Nephron (organoid): ENCODE measurements at regions not wholly inside any gene's neighbourhood (a gene's known extent, or its start where the extent isn't known, plus 50 kb on each side); places are given as distances from the start of the nearest gene placed in this dataset.
A peak's percentile ranks its signal among the peaks of the same experiment; 100 is the strongest.

Experiments used
- H3K27ac Mint-ChIP-seq, 3 experiments: 2 replicates each; pipeline ENCODE4 v1.8.0; 2020; ENCODE audit warnings: mixed read lengths in 3 of 3, mild to moderate bottlenecking in 2 of 3, moderate library complexity in 1 of 3
- H3K27me3 Mint-ChIP-seq: 2 replicates; pipeline ENCODE4 v1.8.0; 2021; ENCODE audit warnings: low read depth, mild to moderate bottlenecking, moderate library complexity, mixed read lengths
- H3K36me3 Mint-ChIP-seq: 2 replicates; pipeline ENCODE4 v1.8.0; 2020; ENCODE audit warnings: low read depth, mixed read lengths
- H3K4me1 Mint-ChIP-seq: 2 replicates; pipeline ENCODE4 v1.8.0; 2020; ENCODE audit warnings: mixed read lengths
- H3K4me3 Mint-ChIP-seq, 3 experiments: 2 replicates each; pipeline ENCODE4 v1.8.0; 2020; ENCODE audit warnings: mild to moderate bottlenecking in 3 of 3, mixed read lengths in 3 of 3, moderate library complexity in 2 of 3
- H3K9me3 Mint-ChIP-seq: 2 replicates; pipeline ENCODE4 v1.8.0; 2020; ENCODE audit warnings: mixed read lengths
- TF ChIP-seq, protein P1 (sequence below), 3 experiments: fragments of 200-600 bp; sonication (generic); IDR thresholded peaks; one replicate each; pipeline ENCODE4 v1.5.0; 2021; ENCODE audit warnings: antibody characterized with exemption in 3 of 3; ENCODE audit not compliant: unreplicated experiment in 3 of 3

DNA sequence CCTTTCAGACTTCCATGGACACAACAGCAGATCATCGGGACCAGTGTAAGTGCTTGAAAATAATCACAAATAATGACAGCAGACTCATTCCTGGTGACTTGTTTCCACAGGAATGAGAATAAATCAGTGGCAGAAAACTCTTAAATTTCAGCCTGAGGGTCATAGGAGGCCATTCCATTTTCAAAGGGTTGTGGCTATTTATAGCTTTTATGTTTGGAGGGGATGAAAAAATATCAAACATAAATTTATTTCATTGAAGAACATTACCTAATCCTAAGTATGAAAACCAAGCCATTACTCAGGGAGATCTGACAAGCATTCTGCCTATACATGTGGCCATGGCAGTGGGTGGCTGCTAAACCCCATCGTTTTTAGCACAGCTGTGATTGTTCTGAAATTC is 173.6 kb upstream of the CNR1 start:
- Mint-ChIP-seq H3K36me3 (no peaks in the 10 kb centered on the region), H3K4me1 (no peaks in the 10 kb centered on the region), H3K4me3 (no peak overlapping the region), H3K27ac (peak overlapping the region in 1 of 3 experiments; percentile 24), H3K9me3 (peaks cover 10% of the 10 kb centered on the region), H3K27me3 (no peaks in the 10 kb centered on the region)
- TF ChIP-seq, protein P1, sequence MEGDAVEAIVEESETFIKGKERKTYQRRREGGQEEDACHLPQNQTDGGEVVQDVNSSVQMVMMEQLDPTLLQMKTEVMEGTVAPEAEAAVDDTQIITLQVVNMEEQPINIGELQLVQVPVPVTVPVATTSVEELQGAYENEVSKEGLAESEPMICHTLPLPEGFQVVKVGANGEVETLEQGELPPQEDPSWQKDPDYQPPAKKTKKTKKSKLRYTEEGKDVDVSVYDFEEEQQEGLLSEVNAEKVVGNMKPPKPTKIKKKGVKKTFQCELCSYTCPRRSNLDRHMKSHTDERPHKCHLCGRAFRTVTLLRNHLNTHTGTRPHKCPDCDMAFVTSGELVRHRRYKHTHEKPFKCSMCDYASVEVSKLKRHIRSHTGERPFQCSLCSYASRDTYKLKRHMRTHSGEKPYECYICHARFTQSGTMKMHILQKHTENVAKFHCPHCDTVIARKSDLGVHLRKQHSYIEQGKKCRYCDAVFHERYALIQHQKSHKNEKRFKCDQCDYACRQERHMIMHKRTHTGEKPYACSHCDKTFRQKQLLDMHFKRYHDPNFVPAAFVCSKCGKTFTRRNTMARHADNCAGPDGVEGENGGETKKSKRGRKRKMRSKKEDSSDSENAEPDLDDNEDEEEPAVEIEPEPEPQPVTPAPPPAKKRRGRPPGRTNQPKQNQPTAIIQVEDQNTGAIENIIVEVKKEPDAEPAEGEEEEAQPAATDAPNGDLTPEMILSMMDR (IDR thresholded peaks at IDR 0.05; ENCODE audit: unreplicated experiment in 3 of 3), result no peak

DNA sequence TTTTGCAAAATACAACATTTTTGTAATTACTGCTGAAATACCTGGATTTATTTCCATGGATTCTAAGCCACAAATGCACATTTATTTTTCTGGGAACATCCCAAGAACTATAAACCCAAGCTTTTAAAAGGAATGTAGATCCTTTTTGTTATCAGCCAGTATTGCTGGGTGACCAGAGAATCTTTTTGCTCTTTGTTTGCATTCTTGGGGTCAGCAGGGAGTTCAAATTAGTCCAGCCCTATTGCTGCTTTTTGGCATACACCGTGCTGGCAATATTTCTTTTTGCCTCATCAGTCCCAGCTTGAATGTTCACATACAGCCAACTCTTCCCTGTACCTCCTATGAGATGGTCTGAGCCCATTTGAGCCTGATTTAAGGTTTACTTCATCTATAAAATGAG is 155.2 kb upstream of the CNR1 start:
- Mint-ChIP-seq H3K27me3 (peaks cover 3% of the 10 kb centered on the region), H3K4me3 (no peak overlapping the region), H3K36me3 (no peaks in the 10 kb centered on the region), H3K4me1 (no peaks in the 10 kb centered on the region), H3K27ac (no peak overlapping the region), H3K9me3 (no peaks in the 10 kb centered on the region)
- TF ChIP-seq, protein P1 (IDR thresholded peaks at IDR 0.05; ENCODE audit: unreplicated experiment in 3 of 3), result no peak

- no peak overlapping the region for H3K4me3 Mint-ChIP-seq
- H3K36me3 Mint-ChIP-seq, result no peaks in the 10 kb centered on the region
- no peaks in the 10 kb centered on the region for H3K4me1 Mint-ChIP-seq
- no peaks in the 10 kb centered on the region for H3K9me3 Mint-ChIP-seq
- no peak overlapping the region for H3K27ac Mint-ChIP-seq
- no peaks in the 10 kb centered on the region for H3K27me3 Mint-ChIP-seq
- TF ChIP-seq, protein P1 (IDR thresholded peaks at IDR 0.05; ENCODE audit: unreplicated experiment in 3 of 3), result no peak
Observed at GRCh38 chr6:88311561-88311960, 145.4 kb upstream of the CNR1 start.

GRCh38 chr6:88304520-88304919 is 138.4 kb upstream of the CNR1 start:
- H3K4me1 Mint-ChIP-seq, result no peaks in the 10 kb centered on the region
- no peaks in the 10 kb centered on the region for H3K27me3 Mint-ChIP-seq
- TF ChIP-seq, protein P1 (IDR thresholded peaks at IDR 0.05; ENCODE audit: unreplicated experiment in 3 of 3), result no peak
- no peak overlapping the region for H3K27ac Mint-ChIP-seq
- H3K4me3 Mint-ChIP-seq, result no peak overlapping the region
- H3K9me3 Mint-ChIP-seq, result no peaks in the 10 kb centered on the region
- no peaks in the 10 kb centered on the region for H3K36me3 Mint-ChIP-seq

DNA sequence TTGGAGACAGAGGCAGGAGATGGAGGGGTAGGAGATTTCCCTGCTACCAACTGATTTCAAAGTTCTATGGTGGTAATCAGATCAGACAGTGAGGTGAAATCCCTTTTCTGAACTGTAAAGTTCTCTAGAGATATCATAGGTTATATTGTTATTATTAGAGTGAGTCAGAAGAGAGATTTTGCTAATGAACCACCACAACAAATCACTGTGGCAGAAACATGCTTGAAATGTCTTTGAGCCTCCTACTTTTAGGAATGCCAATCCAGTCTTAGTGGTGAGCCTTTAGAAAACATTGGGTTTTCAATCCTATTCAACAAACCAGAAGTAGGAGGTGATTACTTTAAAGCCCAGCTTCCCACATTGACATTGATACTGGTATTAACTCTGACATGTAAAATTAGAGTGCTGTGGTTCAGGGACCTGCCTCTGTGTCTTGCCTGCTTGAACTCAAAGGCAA is 136.7 kb upstream of the CNR1 start:
- TF ChIP-seq, protein P1 (IDR thresholded peaks at IDR 0.05; ENCODE audit: unreplicated experiment in 3 of 3), result no peak
- H3K27ac Mint-ChIP-seq, result no peak overlapping the region
- no peaks in the 10 kb centered on the region for H3K9me3 Mint-ChIP-seq
- no peaks in the 10 kb centered on the region for H3K36me3 Mint-ChIP-seq
- no peaks in the 10 kb centered on the region for H3K4me1 Mint-ChIP-seq
- no peak overlapping the region for H3K4me3 Mint-ChIP-seq
- H3K27me3 Mint-ChIP-seq, result no peaks in the 10 kb centered on the region

- TF ChIP-seq, protein P1 (IDR thresholded peaks at IDR 0.05; ENCODE audit: unreplicated experiment in 3 of 3), result no peak
- Mint-ChIP-seq H3K4me1 (no peaks in the 10 kb centered on the region), H3K4me3 (no peak overlapping the region), H3K27ac (peak overlapping the region in 2 of 3 experiments; percentile 48 to 82), H3K27me3 (no peaks in the 10 kb centered on the region), H3K36me3 (no peaks in the 10 kb centered on the region), H3K9me3 (no peaks in the 10 kb centered on the region)
Observed at GRCh38 chr6:88301888-88302768, 136.0 kb upstream of the CNR1 start.
